COLO829 (cell line): ENCODE measurements at regions not wholly inside any gene's neighbourhood (a gene's known extent, or its start where the extent isn't known, plus 50 kb on each side); places are given as distances from the start of the nearest gene placed in this dataset.

Source experiments
- DNase-seq: peaks from one replicate; pipeline ENCODE4 v3.0.0; 2012; ENCODE audit warnings: low spot score

DNA sequence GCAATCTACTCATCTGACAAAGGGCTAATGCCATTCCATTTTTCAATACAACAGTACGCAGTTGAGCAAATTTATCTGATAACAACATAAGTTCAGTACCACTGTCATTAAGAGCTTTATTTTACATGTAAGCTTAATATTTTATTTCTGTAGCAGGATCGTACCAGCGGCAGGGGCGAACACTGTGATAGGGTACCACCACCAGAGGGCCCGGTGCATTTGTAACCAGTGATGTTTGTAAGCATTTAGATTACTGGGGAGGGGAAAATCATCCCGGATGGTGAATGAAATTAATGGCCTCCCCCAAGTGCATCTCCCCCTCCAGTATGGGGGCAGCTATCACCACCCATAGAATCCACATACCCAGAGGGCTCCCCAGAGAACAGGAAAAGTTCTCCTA, 179.0 kb downstream of the ADGRA3 start:
- no peak for DNase-seq

DNA sequence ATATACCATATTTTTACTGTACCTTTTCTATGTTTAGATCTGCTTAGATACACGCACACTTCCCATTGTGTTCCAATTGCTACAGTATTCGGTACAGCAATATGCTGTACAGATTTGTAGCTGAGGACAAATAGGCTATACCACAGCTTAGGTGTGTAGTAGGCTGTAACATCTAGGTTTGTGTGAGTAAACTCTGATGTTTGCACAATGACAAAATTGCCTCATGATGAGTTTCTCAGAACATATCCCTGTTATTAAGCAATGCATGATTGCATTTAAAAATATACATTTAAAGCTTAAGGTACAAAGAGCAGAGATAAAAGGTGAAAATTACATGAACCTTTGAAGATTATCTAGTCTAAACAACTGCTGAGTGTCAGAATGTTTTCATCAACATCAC, 181.7 kb downstream of the ADGRA3 start:
- no peak for DNase-seq

DNA sequence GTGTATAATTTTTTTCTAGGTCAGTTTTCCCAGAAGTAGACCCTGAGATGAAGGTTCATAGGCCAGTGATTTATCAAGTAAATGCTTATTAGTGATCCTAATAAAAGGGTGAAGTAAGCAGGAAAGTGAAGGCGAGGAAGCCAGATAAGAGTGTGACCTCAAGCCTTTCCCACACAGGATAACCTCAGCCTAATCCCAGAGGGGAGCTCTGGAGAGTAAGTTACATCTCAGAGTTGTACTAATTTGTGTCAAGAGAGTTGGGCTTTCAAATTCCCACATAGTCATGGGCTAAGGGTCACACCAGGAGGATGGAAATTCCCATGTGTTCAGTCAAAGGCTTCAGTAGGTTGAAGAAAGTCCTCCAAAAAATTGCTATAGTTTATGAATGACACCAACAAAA, 191.4 kb downstream of the ADGRA3 start:
- DNase-seq = no peak

GRCh38 chr4:22323691-22324090, 192.2 kb downstream of the ADGRA3 start:
- DNase-seq = no peak

DNA sequence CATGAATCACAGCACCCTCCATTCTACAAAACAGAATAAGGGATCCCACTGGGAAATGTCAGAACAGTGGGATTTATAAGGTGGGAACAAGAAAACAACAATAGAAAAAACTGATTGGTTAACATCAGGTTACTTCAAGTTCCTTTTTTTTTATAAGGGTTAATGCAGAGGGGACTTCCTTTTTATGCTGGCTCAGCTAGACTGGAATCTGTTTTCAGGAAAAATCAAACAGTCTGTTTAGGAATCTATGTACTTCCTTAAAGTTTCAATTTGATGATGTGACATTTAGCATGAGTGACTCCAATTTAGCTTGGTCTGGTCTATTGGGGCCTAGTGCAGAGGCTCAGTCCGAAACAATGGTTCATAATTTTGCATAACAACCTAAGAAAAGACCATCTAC, 192.9 kb downstream of the ADGRA3 start:
- DNase-seq = no peak

GRCh38 chr4:22315628-22316027, 200.2 kb downstream of the ADGRA3 start:
- no peak for DNase-seq

GRCh38 chr4:22313976-22314375, 201.9 kb downstream of the ADGRA3 start:
- DNase-seq = no peak

DNA sequence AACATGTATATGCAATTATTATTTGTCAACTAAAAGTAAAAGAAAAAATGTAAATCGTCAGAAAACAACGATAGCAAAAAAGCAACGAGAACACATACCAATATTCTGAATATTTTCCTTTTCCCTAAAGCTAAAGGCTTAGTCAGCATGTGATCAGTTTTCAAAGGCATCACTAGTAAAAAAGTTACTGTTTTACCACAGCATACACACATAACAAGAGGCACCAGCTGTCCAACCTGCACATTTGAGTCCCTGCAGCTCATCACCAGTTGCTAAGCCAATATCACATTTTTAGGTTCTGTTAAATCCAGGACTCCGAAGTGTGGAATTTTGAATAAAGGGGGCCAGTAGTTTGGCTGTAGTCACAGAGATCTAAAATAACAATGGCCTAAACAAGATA, 203.8 kb downstream of the ADGRA3 start:
- DNase-seq = no peak

DNA sequence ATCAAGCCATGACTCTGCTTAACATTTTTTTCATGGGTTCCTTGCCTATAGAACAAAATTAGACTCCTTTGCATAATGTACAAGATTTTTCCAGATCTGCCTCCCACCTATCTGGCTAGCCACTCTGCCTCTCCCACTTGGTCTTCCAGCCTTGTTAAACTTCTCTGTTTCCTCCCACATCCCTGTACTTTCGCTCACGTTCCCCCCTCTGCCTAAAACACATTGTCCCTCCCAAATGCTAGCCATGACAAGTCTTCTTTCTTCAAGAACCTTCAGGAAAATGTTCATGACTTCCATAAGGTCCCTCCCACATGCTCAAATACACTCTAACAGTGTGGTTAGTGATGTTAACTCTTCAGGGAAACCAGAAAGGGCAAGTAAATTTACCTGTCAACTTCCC, 214.6 kb downstream of the ADGRA3 start:
- DNase-seq = no peak

DNA sequence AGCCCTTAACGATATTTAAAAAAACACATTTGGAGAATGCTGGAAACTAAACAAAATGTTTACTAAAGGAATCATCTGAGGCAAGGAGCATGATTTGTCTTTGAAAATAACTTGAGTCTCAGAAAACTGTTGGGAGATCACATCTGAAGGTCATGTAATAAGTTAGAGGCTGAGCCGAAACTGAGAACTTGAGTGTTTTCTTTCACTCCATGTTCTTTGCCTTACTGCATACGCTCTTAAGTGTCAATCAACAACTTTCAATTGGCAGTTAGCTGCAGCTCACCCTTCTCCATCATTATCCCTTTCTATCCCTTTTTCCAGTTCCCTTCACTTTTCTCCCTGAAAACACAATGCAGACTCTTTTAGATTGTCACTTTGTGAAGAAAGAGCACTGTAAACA, 216.2 kb downstream of the ADGRA3 start:
- no peak for DNase-seq

DNA sequence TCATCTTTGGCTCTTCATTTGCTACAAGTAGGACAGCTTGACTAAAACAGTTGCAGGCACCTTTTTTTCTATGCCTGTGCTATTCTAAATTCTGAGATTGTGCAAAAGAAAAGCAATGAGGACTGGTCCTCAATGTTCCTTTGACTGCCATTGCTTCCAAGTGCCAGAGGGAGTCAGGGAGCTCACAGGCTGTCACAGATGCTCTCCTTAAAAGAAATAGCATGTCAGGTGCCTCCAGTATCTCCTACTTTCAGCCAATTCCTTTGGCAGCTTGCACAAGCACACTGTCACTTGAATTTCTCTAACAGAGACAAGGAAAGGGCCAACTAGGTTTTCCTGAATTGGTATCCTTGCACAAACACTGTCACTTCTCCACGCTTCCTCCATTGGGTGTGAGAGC, 228.2 kb downstream of the ADGRA3 start:
- no peak for DNase-seq

DNA sequence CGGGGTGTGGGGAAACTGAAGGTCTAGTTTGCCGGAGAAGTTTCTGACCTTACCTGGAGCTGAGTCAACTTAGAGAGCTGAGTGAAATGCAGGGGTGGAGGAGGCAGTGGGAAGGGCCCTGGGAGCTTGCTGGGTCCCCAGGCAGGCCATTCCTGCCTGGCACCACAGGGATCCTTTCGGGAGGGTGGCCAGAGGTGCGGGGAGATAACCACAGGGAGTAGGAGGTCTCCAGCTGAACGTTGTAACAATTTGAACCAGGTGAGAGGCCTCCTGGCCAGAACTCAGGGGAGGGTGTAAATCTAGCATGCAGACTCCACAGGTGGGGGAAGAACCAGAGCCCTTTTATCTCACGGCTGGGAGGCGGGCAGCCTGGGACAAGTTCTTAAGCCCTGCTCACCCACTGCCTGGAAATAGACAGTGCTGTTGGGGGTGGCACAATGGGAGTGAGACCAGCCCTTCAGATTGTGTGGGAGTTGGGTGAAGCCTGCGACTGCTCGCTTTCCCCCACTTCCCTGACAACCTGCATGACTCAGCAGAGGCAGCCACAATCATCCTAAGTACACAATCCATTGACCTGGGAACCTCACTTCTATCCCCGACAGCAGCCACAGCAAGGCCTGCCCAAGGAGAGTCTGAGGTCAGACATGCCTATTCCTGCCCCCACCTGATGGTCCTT, 247.4 kb downstream of the ADGRA3 start:
- no peak for DNase-seq

DNA sequence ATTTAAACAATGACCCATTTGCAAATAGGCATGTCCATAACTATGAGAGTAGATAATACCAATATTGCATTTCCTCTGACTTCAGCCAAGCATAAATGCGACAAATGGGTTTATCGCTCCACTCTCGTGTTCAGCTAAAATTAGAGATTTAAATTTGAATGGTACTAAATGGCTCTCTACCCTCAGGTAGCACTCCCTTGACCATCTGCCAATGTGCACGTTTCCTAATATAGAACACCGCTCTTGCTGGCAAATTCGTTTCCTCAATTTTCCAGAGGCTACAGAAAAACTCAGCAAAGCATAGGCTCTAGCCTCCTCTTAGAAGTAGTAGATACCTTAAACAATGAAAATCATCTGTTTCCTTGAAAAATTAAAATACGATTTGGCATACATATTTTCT, 251.6 kb downstream of the ADGRA3 start:
- DNase-seq = no peak

DNA sequence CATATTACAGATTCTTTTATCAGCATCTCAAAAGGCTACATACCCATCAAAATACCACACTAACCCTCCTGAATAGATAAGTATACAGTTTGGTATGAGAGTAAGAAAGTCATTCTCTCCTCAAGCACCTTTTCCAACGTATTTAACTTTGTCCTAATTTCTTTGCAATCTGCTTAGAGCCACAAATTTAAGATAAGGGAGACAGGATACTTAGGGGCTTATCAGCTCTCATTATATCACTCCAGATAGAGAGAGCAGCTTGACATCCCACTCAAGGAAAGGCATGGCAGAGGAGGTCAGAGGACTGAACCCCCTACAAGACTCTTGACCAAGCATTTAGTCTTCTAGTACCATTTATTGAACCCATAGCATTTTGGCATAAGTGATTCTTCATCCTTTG, 262.4 kb downstream of the ADGRA3 start:
- DNase-seq = no peak

- no peak for DNase-seq
Measured at GRCh38 chr4:22246847-22247246, 269.0 kb downstream of the ADGRA3 start.

DNA sequence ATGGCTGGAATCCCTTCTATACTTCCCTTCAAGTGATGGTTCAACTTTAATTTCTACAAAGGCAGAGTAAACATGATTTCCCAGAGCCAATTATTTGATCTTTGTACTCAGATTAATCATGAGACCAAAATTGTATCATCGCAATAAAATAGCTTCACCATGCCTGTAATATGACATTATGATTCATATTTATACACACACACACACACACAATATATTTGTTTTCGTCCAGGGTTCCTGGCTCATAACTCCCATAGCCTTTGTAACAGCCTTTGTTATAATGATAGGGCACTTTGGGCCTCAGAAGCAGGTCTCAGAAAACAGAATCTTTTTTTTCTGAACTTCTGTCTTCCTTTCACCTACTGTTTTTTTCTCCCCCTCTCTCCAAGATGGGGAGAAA, 270.6 kb downstream of the ADGRA3 start:
- DNase-seq = no peak

DNA sequence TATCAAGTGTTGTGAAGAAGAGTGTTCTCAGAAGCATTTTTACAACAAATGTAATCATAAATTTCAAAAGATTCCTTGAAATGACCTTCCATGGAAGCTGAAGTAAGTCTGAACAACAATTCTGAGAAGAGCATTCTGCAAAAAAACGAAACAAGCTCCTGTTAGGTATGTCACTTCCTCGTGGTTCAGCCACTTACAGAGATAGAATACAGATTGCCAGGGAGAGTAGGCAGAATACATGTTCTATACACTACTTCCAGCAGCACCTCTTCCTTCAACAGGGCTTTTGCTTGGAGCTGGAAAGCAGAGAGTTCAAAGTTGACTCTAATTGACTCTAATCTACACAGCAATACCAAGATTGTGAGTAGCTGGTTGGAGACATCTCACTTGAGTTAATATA, 274.5 kb downstream of the ADGRA3 start:
- DNase-seq = no peak

GRCh38 chr4:22240814-22241213, 275.1 kb downstream of the ADGRA3 start:
- no peak for DNase-seq

DNA sequence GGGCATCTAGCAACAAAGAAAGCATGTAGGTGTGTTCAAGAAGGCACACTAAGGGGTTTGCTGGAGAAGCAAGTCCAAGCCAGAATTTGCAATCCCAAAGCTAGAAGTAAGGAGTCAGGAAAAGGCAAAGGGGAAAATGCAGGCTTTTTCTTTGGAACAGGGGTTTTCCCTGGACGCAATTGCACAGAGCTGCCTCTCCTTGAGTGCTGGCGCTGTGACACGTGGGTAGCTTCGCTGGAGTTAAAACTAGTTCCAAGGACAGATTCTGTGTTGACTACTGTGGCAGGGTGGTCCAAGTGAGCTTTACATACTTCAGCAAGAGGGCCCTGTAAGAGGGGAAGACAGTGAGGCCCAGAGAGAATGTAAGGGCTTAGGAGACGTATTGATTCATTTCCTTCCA, 277.1 kb downstream of the ADGRA3 start:
- DNase-seq = no peak

DNA sequence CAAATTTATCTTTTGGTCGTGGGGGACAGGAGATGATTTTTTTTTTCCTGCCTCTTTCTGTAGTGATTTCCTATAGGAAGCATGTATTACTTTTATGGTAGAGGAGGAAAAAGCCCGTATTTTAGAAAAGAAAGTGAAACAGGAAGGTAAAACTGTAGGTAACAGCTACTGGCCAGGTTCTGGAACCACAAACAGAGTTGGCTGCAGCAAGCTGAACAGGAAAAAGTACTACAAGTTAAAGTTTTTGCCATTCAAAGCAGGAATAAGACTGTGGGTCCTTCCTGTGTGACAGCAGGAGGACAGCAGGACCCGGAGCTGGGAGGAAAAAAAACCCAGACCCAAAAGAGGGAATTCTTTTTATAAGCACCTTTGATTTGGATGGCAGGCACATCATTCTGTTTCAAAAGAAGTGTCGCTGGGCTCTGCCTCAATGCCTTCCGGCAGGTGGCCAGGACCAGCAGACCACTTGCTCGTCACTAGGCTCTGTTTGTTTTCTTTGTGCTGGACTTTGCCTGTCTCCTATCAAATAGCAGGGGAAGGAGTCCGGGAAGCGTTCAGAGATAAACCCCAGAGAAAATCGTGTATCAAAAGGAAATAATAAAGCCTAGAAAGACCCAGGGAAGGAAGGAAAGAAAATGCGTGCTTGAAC, 277.9 kb downstream of the ADGRA3 start:
- no peak for DNase-seq

DNA sequence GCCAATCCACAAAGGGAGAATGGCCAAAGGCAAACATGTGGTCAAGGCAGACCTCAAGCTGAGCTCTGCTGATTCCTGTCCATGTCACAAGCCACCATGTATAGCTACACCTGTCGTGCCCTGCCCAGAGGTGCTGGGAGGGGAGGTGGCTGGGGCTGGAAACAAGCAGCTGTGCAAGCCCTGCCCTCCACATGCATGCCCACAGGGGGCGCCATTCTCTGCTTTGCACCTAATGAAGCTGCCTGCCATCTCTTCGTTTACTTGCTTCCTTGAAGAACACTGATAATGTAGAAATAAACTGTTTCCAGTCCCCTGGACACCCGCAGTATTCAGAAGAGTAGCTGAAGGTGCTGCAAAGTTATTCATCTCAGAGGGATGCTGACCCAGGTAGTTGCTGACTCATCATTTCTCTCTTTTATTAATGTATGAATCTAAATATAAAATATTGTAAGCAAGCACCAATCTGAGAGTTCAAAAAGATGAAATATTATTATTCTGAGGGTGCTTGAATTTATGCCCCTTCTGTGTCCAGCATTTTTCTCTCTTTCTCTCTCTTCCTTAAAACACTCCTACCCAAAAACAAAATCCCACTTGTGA, 278.6 kb downstream of the ADGRA3 start:
- no peak for DNase-seq

GRCh38 chr4:22235698-22236097, 280.2 kb downstream of the ADGRA3 start:
- no peak for DNase-seq

DNA sequence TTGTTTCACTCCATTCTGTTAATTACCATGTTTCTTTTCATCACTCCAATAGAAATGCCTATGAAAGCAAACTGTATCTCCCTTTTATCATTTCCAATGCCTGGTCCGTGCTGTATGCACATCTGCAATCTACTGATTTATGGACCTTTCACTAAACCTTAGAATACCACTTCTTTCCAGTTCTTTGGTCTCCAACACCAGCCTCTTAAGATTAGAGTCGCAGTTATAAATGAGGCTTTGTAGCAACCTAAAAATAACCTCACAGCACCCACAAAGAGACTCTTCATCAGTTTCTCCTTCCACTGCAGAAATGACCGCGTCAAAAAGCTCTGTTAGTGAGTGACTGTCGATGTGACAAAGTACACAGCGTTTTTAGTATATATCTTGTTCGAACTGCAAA, 282.6 kb downstream of the ADGRA3 start:
- peak; percentile 43 for DNase-seq

DNA sequence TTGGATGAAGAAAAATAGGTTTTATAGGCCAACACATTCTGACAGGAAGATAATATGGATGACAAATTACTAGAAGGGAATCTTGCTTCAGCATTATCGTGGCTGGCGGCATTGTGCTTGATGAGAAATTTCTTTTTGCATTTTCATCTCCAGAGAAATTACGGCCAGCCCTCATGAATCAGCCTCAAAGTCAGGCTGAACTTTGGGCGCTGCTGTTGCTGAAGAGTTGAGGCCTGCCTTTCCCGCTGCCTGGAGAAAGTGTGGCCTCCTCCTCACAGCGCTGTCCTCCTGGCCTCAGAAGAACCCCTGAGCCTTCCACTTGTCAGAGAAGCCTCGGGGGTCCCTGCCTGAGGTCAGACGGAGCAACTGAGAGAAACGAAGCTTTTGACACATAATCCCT, 272.4 kb upstream of the KCNIP4 start:
- DNase-seq = no peak
